Right lobe of liver (tissue), 6 donors: ENCODE measurements at regions not wholly inside any gene's neighbourhood (a gene's known extent, or its start where the extent isn't known, plus 50 kb on each side); places are given as distances from the start of the nearest gene placed in this dataset.

Experiments used
- ATAC-seq, 4 donors: fragments of 200-7000 bp; cut with Tn5 transposase; one replicate each; pipeline ENCODE4 v1.9.1; 2020; ENCODE audit warnings: mild to moderate bottlenecking in 4 of 4, moderate library complexity in 4 of 4
- DNase-seq, 3 donors: peaks; one replicate each; pipeline ENCODE4 v3.0.0-alpha.2; 2020
- H3K27ac ChIP-seq, 3 donors: fragments of 200-600 bp; one replicate each; pipeline ENCODE4 v1.8.0; 2022
- H3K27me3 ChIP-seq, 2 donors: fragments of 200-600 bp; one replicate each; pipeline ENCODE4 v1.8.0; 2022
- H3K36me3 ChIP-seq, 4 donors: fragments of 200-600 bp; sonication (generic) in 1 of 4; one replicate each; pipeline versions ENCODE4 v1.5.1 to v1.8.0; 2017 to 2022; ENCODE audit warnings: control low read depth in 1 of 4
- H3K4me1 ChIP-seq, 4 donors: fragments of 200-600 bp; sonication (generic) in 1 of 4; one replicate each; pipeline versions ENCODE4 v1.5.1 to v1.8.0; 2017 to 2022; ENCODE audit warnings: control low read depth in 1 of 4
- H3K4me3 ChIP-seq, 3 donors: fragments of 200-600 bp; one replicate each; pipeline ENCODE4 v1.8.0; 2022
- H3K9me3 ChIP-seq, 4 donors: fragments of 200-600 bp; sonication (generic) in 1 of 4; one replicate each; pipeline versions ENCODE4 v1.5.1 to v1.8.0; 2017 to 2022; ENCODE audit warnings: control low read depth in 1 of 4
- POLR2A ChIP-seq: fragments of 450-650 bp; IDR thresholded peaks from one replicate; pipeline ENCODE4 v1.6.1; 2017; ENCODE audit warnings: antibody characterized with exemption, mild to moderate bottlenecking
- WGBS: methylation state at CpG from one replicate; pipeline ENCODE4 v1.1.6; 2018; ENCODE audit warnings: low coverage, low lambda C conversion rate; ENCODE audit not compliant: insufficient coverage; ENCODE audit errors: missing lambda C conversion rate; 5-methylcytosine and 5-hydroxymethylcytosine counted together
- intact Hi-C, 2 donors: fragments of 100-400 bp; cut with DNase I; formaldehyde crosslinking; loops; one replicate each; pipeline versions ENCODE4 v1.11.2 to v1.14.1; 2022
- TF ChIP-seq, protein P1 (sequence below), 4 donors: fragments of 200-600 bp in 3 of 4; fragments of 450-650 bp in 1 of 4; IDR thresholded peaks; one replicate each; pipeline versions ENCODE4 v1.5.1 to v1.8.0; 2016 to 2022; ENCODE audit warnings: antibody characterized with exemption in 4 of 4, mild to moderate bottlenecking in 2 of 4
- donor health status: DM: no; HTN: yes; CAD: no.
- donor health status: DM: no; HTN: no; CAD: no.
- donor health status: DM: no; HTN: no; CAD: no.
- donor health status: DM: no; HTN: yes; CAD: no.
- donor health status: DM: no; HTN: yes; CAD: no.

DNA sequence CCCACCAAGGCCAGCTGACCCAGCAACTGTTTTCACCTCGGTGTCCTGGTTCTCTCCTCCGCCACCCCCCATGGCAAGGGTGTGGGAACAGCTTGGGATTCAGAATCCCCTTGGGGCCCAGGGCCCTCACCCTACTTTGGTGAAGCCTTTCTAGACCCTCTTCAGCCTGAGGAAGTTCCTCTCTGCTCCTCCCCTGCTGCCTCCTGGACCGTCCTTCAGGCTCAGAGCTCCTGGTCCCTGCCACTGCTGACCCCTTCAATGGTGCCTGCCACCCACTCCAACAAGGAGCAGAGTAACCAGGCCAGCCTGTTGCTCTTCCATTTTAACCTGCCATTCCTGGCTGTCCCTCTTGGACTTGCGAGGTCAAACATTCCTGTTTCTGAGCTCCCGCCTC lies 72.0 kb upstream of the SMNDC1 start:
- TF ChIP-seq POLR2A: no peak
- TF ChIP-seq, protein P1, sequence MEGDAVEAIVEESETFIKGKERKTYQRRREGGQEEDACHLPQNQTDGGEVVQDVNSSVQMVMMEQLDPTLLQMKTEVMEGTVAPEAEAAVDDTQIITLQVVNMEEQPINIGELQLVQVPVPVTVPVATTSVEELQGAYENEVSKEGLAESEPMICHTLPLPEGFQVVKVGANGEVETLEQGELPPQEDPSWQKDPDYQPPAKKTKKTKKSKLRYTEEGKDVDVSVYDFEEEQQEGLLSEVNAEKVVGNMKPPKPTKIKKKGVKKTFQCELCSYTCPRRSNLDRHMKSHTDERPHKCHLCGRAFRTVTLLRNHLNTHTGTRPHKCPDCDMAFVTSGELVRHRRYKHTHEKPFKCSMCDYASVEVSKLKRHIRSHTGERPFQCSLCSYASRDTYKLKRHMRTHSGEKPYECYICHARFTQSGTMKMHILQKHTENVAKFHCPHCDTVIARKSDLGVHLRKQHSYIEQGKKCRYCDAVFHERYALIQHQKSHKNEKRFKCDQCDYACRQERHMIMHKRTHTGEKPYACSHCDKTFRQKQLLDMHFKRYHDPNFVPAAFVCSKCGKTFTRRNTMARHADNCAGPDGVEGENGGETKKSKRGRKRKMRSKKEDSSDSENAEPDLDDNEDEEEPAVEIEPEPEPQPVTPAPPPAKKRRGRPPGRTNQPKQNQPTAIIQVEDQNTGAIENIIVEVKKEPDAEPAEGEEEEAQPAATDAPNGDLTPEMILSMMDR (IDR thresholded peaks at IDR 0.05): no peak
- Histone ChIP-seq H3K27ac (peak overlapping the region in 2 of 3 donors; percentile 13 to 24), H3K9me3 (no peaks in the 10 kb centered on the region), H3K27me3 (no peaks in the 10 kb centered on the region), H3K4me1 (no peaks in the 10 kb centered on the region), H3K4me3 (no peak overlapping the region), H3K36me3 (no peaks in the 10 kb centered on the region)
- ATAC-seq: no peak
- 54% methylated on average over 3 of the region's 5 CpGs for WGBS
- no peak for DNase-seq
- intact Hi-C loops: no loop called here

DNA sequence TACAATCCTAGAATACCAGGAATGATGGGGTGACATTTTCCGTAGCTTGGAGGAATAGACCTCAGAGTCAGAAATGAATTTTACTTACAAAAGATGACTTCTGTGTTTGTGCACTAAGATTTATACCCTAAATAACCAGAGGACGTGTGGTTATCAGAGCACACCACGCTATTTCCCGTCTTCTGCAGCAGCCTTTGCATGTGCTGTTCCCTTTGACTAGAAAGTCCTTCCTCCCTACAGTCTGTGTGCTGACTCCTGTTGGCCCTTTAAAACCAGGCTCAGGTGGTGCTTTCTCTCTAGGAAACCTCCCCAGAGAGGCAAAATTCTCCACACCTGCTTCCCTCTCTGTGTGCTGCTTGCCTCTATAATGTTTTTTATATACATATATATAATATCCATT lies 73.3 kb upstream of the SMNDC1 start:
- Histone ChIP-seq H3K9me3 (no peaks in the 10 kb centered on the region), H3K36me3 (no peaks in the 10 kb centered on the region), H3K27ac (no peak overlapping the region), H3K4me1 (no peaks in the 10 kb centered on the region), H3K27me3 (no peaks in the 10 kb centered on the region), H3K4me3 (no peak overlapping the region)
- intact Hi-C loops: no loop called here
- 38% methylated on average over 4 of the region's 4 CpGs for WGBS
- DNase-seq: no peak
- peak in 2 of 4 donors; percentile 19 to 25 for ATAC-seq
- TF ChIP-seq, protein P1 (IDR thresholded peaks at IDR 0.05): no peak
- TF ChIP-seq POLR2A: no peak

DNA sequence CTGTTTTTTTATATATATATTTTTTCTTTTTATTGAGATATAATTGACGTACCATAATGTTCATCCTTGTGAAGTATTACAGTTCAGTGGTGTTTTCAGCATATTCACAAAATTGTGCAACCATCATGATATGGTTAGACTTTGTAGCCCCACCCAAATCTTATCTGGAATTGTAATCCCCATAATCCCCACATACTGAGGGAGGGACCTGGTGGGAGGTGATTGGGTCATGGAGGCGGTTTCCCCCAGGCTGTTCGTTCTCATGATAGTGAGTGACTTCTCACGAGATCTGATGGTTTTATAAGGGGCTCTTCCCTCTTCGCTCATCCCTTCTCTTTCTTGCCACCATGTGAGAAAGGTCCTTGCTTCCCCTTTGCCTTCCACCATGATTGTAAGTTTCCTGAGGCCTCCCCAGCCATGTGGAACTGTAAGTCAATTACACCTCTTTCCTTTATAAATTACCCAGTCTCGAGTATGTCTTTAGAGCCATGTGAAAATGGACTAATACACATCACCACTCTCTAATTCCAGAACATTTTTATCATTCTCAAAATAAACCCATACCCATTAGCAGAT lies 73.9 kb upstream of the SMNDC1 start:
- no peak overlapping the region for H3K27ac ChIP-seq
- no peaks in the 10 kb centered on the region for H3K36me3 ChIP-seq
- H3K4me3 ChIP-seq: no peak overlapping the region
- WGBS: 84% methylated on average over 6 of the region's 6 CpGs
- TF ChIP-seq, protein P1 (IDR thresholded peaks at IDR 0.05): no peak
- TF ChIP-seq POLR2A: no peak
- no peaks in the 10 kb centered on the region for H3K9me3 ChIP-seq
- no peak for ATAC-seq
- no peak for DNase-seq
- no peaks in the 10 kb centered on the region for H3K27me3 ChIP-seq
- intact Hi-C loops: no loop called here
- no peaks in the 10 kb centered on the region for H3K4me1 ChIP-seq

DNA sequence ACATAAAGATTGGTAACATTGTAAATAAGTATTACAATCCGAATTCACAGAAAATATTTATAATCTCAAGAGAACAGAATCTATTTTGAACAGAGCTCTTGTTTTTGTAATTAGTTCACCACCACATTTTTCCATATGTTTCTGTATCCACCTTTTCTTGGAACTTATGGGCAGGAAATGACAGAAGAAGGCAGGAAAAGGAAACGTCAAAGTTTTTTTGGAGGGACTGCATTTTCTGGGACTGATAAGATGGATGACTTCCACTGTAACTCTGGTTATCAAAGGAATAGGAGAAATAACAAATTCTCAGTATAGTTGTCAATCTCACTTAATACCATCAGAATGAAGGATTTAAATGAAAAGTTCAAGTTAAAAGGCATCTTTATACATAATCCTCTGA lies 75.1 kb upstream of the SMNDC1 start:
- Histone ChIP-seq H3K27ac (no peak overlapping the region), H3K4me3 (no peak overlapping the region), H3K4me1 (no peaks in the 10 kb centered on the region), H3K36me3 (no peaks in the 10 kb centered on the region), H3K9me3 (no peaks in the 10 kb centered on the region), H3K27me3 (no peaks in the 10 kb centered on the region)
- intact Hi-C loops: no loop called here
- TF ChIP-seq POLR2A: no peak
- TF ChIP-seq, protein P1 (IDR thresholded peaks at IDR 0.05): no peak
- DNase-seq (no peak), ATAC-seq (no peak)
- 45% methylated on average over 2 of the region's 2 CpGs for WGBS

DNA sequence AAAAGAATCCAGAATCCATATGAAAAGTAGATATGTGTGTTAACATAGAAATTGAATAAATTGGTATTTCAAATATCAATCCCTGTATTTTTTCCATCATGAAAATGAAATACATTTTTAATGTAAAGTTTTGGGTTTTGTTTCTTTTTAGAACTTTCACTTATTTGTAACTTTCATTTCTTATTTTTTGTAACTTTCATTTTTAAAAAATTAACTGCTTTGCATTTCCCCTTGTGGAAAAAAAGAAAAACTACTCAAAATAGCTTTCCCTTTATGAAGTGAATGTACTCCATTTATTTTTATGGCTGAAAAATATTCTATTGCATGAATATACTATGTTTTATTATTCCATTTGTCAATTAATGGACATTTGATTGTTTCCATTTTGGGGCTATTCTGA lies 75.6 kb upstream of the SMNDC1 start:
- Histone ChIP-seq H3K36me3 (no peaks in the 10 kb centered on the region), H3K4me3 (no peak overlapping the region), H3K4me1 (no peaks in the 10 kb centered on the region), H3K27me3 (no peaks in the 10 kb centered on the region), H3K9me3 (no peaks in the 10 kb centered on the region), H3K27ac (no peak overlapping the region)
- DNase-seq: no peak
- no peak for ATAC-seq
- intact Hi-C loops: no loop called here
- TF ChIP-seq, protein P1 (IDR thresholded peaks at IDR 0.05): no peak
- no peak for TF ChIP-seq POLR2A
